Thyroid gland (tissue), 4 donors: ENCODE measurements at regions not wholly inside any gene's neighbourhood (a gene's known extent, or its start where the extent isn't known, plus 50 kb on each side); places are given as distances from the start of the nearest gene placed in this dataset.

Experiments used
- CTCF ChIP-seq, 6 experiments: fragments of 200-600 bp in 3 of 6; fragments of 450-650 bp in 3 of 6; sonication (generic) in 3 of 6; IDR thresholded peaks; one replicate each; pipeline ENCODE4 v1.5.1; 2016 to 2019; ENCODE audit warnings: antibody characterized with exemption in 6 of 6, mild to moderate bottlenecking in 2 of 6, inconsistent platforms in 1 of 6, moderate library complexity in 1 of 6
- POLR2A ChIP-seq, 2 donors: fragments of 450-650 bp; IDR thresholded peaks; one replicate each; pipeline ENCODE4 v1.6.1; 2017; ENCODE audit warnings: antibody characterized with exemption in 2 of 2, mild to moderate bottlenecking in 2 of 2, moderate library complexity in 1 of 2

DNA sequence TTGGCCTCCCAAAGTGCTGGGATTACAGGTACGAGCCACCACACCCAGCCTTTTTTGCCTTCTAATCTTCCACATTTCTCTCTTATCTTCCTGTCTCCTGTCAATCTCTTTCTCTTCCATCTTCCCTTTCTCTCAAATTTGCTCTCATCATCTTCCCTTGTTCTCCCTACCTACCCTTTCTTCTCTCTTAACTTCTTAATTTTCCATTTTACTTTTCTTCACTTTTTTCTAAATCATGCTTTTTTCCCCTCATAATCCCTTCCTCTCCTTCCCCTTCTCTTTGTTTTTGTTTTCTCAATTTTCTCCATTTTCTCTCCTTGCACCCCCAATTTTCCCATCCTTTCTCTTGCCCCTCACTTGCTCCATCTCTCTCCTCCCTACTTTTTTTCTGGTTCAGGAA lies 545.7 kb downstream of the OMA1 start:
- TF ChIP-seq CTCF (IDR thresholded peaks at IDR 0.05): no peak
- no peak for TF ChIP-seq POLR2A (IDR thresholded peaks at IDR 0.05)
